HL-60 (cell line): ENCODE measurements at regions not wholly inside any gene's neighbourhood (a gene's known extent, or its start where the extent isn't known, plus 50 kb on each side); places are given as distances from the start of the nearest gene placed in this dataset.

ENCODE experiments used
- POLR2AphosphoS5 ChIP-seq: IDR thresholded peaks from 2 replicates; pipeline ENCODE4 v1.6.1; 2012; ENCODE audit warnings: low read depth
- SPI1 ChIP-seq: IDR thresholded peaks from 2 replicates; pipeline ENCODE4 v1.6.1; 2012; ENCODE audit warnings: low read depth, mild to moderate bottlenecking, borderline replicate concordance
- TF ChIP-seq, protein P1 (sequence below): IDR thresholded peaks from one replicate; pipeline ENCODE4 v1.5.1; 2011; ENCODE audit warnings: low read length, control low read depth, inconsistent platforms; ENCODE audit not compliant: insufficient read depth
- TF ChIP-seq, protein P2 (sequence below): IDR thresholded peaks from 2 replicates; pipeline ENCODE4 v1.6.1; 2012; ENCODE audit warnings: low read depth; ENCODE audit not compliant: insufficient replicate concordance

DNA sequence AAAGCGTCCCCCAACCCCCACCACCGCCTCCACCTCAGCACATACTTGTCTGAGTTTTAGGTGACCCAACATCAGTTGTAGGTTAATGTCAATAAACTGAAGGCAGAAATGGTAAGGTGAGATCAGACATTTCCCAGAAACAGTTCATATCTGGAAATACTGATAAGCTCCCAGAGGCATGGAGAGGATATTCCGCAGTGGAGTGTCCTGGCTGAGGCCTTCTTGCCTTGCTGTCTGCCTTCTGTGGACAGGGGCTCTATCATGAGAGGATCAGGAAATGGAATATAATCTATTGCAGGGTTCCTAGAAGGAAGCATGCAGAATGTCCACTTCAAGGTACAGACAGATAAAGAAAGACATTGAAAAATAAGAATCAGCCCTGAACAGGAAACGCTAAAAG, 473.3 kb upstream of the MKI67 start:
- TF ChIP-seq, protein P1, sequence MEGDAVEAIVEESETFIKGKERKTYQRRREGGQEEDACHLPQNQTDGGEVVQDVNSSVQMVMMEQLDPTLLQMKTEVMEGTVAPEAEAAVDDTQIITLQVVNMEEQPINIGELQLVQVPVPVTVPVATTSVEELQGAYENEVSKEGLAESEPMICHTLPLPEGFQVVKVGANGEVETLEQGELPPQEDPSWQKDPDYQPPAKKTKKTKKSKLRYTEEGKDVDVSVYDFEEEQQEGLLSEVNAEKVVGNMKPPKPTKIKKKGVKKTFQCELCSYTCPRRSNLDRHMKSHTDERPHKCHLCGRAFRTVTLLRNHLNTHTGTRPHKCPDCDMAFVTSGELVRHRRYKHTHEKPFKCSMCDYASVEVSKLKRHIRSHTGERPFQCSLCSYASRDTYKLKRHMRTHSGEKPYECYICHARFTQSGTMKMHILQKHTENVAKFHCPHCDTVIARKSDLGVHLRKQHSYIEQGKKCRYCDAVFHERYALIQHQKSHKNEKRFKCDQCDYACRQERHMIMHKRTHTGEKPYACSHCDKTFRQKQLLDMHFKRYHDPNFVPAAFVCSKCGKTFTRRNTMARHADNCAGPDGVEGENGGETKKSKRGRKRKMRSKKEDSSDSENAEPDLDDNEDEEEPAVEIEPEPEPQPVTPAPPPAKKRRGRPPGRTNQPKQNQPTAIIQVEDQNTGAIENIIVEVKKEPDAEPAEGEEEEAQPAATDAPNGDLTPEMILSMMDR: no peak
- TF ChIP-seq, protein P2, sequence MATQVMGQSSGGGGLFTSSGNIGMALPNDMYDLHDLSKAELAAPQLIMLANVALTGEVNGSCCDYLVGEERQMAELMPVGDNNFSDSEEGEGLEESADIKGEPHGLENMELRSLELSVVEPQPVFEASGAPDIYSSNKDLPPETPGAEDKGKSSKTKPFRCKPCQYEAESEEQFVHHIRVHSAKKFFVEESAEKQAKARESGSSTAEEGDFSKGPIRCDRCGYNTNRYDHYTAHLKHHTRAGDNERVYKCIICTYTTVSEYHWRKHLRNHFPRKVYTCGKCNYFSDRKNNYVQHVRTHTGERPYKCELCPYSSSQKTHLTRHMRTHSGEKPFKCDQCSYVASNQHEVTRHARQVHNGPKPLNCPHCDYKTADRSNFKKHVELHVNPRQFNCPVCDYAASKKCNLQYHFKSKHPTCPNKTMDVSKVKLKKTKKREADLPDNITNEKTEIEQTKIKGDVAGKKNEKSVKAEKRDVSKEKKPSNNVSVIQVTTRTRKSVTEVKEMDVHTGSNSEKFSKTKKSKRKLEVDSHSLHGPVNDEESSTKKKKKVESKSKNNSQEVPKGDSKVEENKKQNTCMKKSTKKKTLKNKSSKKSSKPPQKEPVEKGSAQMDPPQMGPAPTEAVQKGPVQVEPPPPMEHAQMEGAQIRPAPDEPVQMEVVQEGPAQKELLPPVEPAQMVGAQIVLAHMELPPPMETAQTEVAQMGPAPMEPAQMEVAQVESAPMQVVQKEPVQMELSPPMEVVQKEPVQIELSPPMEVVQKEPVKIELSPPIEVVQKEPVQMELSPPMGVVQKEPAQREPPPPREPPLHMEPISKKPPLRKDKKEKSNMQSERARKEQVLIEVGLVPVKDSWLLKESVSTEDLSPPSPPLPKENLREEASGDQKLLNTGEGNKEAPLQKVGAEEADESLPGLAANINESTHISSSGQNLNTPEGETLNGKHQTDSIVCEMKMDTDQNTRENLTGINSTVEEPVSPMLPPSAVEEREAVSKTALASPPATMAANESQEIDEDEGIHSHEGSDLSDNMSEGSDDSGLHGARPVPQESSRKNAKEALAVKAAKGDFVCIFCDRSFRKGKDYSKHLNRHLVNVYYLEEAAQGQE: no peak
- no peak for TF ChIP-seq POLR2AphosphoS5
- TF ChIP-seq SPI1: no peak
